Spleen (tissue), 7 donors: ENCODE measurements at regions not wholly inside any gene's neighbourhood (a gene's known extent, or its start where the extent isn't known, plus 50 kb on each side); places are given as distances from the start of the nearest gene placed in this dataset.

ENCODE experiments used
- POLR2A ChIP-seq, 3 donors: fragments of 450-650 bp; IDR thresholded peaks; one replicate each; pipeline ENCODE4 v1.5.1; 2017; ENCODE audit warnings: antibody characterized with exemption in 3 of 3, mild to moderate bottlenecking in 1 of 3
- POLR2AphosphoS5 ChIP-seq, 3 donors: sonication (generic); formaldehyde crosslinking; IDR thresholded peaks; one replicate each; pipeline ENCODE4 v1.5.1; 2017; ENCODE audit warnings: antibody characterized with exemption in 3 of 3
- TF ChIP-seq, protein P1 (sequence below), 11 experiments: fragments of 200-600 bp in 7 of 11; fragments of 450-650 bp in 4 of 11; sonication (generic) in 4 of 11; IDR thresholded peaks in 8 of 11; conservative IDR thresholded peaks in 3 of 11; 1 replicate in 7 of 11; 2 replicates in 4 of 11; pipeline versions ENCODE4 v1.4.0 to v1.8.0; 2016 to 2021; ENCODE audit warnings: antibody characterized with exemption in 11 of 11, inconsistent platforms in 4 of 11, mild to moderate bottlenecking in 1 of 11
- donor health status: DM: no; HTN: no; CAD: no; lungs with moderate emphysema.
- donor health status: DM: no; HTN: no; CAD: no.
- donor health status: DM: no; HTN: no; CAD: no.

DNA sequence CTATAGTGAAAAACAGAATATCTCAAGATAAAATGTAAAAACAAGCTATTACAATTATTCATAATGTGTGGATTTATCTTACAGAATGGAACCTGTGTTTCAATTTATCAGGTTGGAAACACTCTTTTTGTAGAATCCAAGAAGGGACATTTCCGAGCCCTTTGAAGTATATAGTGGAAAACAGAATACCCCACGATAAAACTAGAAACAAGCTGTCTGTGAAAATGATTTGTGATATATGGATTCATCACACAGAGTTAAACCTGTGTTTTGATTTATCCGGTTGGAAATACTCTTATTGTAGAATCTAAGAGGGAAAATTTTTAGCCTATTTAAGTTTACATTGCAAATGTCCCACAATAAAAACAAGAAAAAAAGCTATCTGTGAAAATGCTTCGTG is 388.2 kb downstream of the PRDM9 start:
- TF ChIP-seq, protein P1, sequence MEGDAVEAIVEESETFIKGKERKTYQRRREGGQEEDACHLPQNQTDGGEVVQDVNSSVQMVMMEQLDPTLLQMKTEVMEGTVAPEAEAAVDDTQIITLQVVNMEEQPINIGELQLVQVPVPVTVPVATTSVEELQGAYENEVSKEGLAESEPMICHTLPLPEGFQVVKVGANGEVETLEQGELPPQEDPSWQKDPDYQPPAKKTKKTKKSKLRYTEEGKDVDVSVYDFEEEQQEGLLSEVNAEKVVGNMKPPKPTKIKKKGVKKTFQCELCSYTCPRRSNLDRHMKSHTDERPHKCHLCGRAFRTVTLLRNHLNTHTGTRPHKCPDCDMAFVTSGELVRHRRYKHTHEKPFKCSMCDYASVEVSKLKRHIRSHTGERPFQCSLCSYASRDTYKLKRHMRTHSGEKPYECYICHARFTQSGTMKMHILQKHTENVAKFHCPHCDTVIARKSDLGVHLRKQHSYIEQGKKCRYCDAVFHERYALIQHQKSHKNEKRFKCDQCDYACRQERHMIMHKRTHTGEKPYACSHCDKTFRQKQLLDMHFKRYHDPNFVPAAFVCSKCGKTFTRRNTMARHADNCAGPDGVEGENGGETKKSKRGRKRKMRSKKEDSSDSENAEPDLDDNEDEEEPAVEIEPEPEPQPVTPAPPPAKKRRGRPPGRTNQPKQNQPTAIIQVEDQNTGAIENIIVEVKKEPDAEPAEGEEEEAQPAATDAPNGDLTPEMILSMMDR (IDR thresholded peaks at IDR 0.05 in 8 of 11, conservative IDR thresholded peaks at IDR 0.05 in 3 of 11): no peak
- TF ChIP-seq POLR2A (IDR thresholded peaks at IDR 0.05): no peak
- no peak for TF ChIP-seq POLR2AphosphoS5 (IDR thresholded peaks at IDR 0.05)
